IMR-90 (cell line): ENCODE measurements at regions not wholly inside any gene's neighbourhood (a gene's known extent, or its start where the extent isn't known, plus 50 kb on each side); places are given as distances from the start of the nearest gene placed in this dataset.

ENCODE experiments used
- ATAC-seq: fragments of 200-7000 bp; cut with Tn5 transposase; 2 replicates; pipeline ENCODE4 v1.9.1; 2020; ENCODE audit warnings: low read depth, mild to moderate bottlenecking, moderate library complexity
- BruUV-seq: library from RNA; stranded (reverse); fragments of 400-500 nt; replicated peaks from 2 replicates; lab custom pipeline; 2021; lab: Mats Ljungman, UMichigan
- CTCF ChIA-PET: fragments of 300-600 bp; formaldehyde crosslinking; extraction: SDS; loops from one replicate; lab custom pipeline; 2021; ENCODE audit warnings: antibody characterized with exemption; lab: Yijun Ruan, JAX
- POLR2A ChIA-PET: fragments of 300-600 bp; sonication (Branson Sonifier 250); formaldehyde crosslinking; loops from one replicate; lab custom pipeline; 2022; ENCODE audit warnings: antibody characterized with exemption; ENCODE audit not compliant: unreplicated experiment; lab: Charles Lee
- DNase-seq: peaks from one replicate; pipeline ENCODE4 v3.0.0; 2013
- H2AFZ ChIP-seq: replicated peaks from 2 replicates; pipeline ENCODE3; 2013; ENCODE audit warnings: low read length, mild to moderate bottlenecking; ENCODE audit not compliant: poor library complexity
- H2AK5ac ChIP-seq: 2 replicates; pipeline ENCODE4 v1.6.1; 2013; ENCODE audit warnings: low read depth, low read length, inconsistent platforms
- H2AK9ac ChIP-seq: replicated peaks from 2 replicates; pipeline ENCODE3; 2013; ENCODE audit warnings: mild to moderate bottlenecking, low read depth, low read length, moderate library complexity; ENCODE audit not compliant: poor library complexity
- H2BK120ac ChIP-seq: 2 replicates; pipeline ENCODE4 v1.6.1; 2013; ENCODE audit warnings: low read depth, low read length, inconsistent platforms
- H2BK15ac ChIP-seq: 3 replicates; pipeline ENCODE4 v1.6.1; 2013; ENCODE audit warnings: low read depth, low read length, inconsistent platforms
- H2BK20ac ChIP-seq: 2 replicates; pipeline ENCODE4 v1.6.1; 2013; ENCODE audit warnings: low read depth, mild to moderate bottlenecking, inconsistent platforms, low read length, moderate library complexity
- H2BK5ac ChIP-seq: 2 replicates; pipeline ENCODE4 v1.6.1; 2013; ENCODE audit warnings: mild to moderate bottlenecking, low read depth, low read length, inconsistent platforms; ENCODE audit not compliant: poor library complexity, severe bottlenecking
- H3K14ac ChIP-seq: replicated peaks from 2 replicates; pipeline ENCODE4 v1.6.1; 2013; ENCODE audit warnings: low read depth, low read length, inconsistent platforms
- H3K18ac ChIP-seq: 2 replicates; pipeline ENCODE4 v1.6.1; 2013; ENCODE audit warnings: low read depth, low read length, control low read depth
- H3K23ac ChIP-seq: 2 replicates; pipeline ENCODE4 v1.6.1; 2013; ENCODE audit warnings: low read depth, low read length, inconsistent platforms
- H3K27ac ChIP-seq: 2 replicates; pipeline ENCODE4 v1.5.1; 2013; ENCODE audit warnings: mild to moderate bottlenecking, control low read depth, low read length; ENCODE audit not compliant: insufficient read depth
- H3K27me3 ChIP-seq: 2 replicates; pipeline ENCODE4 v1.6.1; 2013; ENCODE audit warnings: low read length; ENCODE audit not compliant: control insufficient read depth, insufficient read depth
- H3K36me3 ChIP-seq: 2 replicates; pipeline ENCODE4 v1.6.1; 2013; ENCODE audit warnings: low read length, mixed read lengths; ENCODE audit not compliant: control insufficient read depth, insufficient read depth
- H3K4ac ChIP-seq: 2 replicates; pipeline ENCODE4 v1.6.1; 2013; ENCODE audit warnings: low read depth, low read length, inconsistent platforms
- H3K4me1 ChIP-seq: 2 replicates; pipeline ENCODE4 v1.6.1; 2013; ENCODE audit warnings: low read length, mixed read lengths; ENCODE audit not compliant: control insufficient read depth, insufficient read depth
- H3K4me2 ChIP-seq: 2 replicates; pipeline ENCODE4 v1.6.1; 2013; ENCODE audit warnings: low read depth, mild to moderate bottlenecking, control low read depth, low read length, moderate library complexity
- H3K4me3 ChIP-seq: 2 replicates; pipeline ENCODE4 v1.5.1; 2013; ENCODE audit warnings: low read depth, mild to moderate bottlenecking, control low read depth, low read length, moderate library complexity; ENCODE audit not compliant: insufficient read depth
- H3K56ac ChIP-seq: 2 replicates; pipeline ENCODE4 v1.6.1; 2013; ENCODE audit warnings: low read length, inconsistent platforms; ENCODE audit not compliant: insufficient read depth; ENCODE audit errors: extremely low read depth
- H3K79me1 ChIP-seq, 2 experiments: 2 replicates each; pipeline ENCODE4 v1.6.1; 2013; ENCODE audit warnings: low read length in 2 of 2, inconsistent platforms in 1 of 2, low read depth in 1 of 2
- H3K9ac ChIP-seq: 2 replicates; pipeline ENCODE4 v1.6.1; 2013; ENCODE audit warnings: low read depth, low read length, control low read depth
- H3K9me1 ChIP-seq: 2 replicates; pipeline ENCODE4 v1.6.1; 2013; ENCODE audit warnings: low read length, inconsistent platforms; ENCODE audit not compliant: insufficient read depth
- H3K9me3 ChIP-seq: 2 replicates; pipeline ENCODE4 v1.6.1; 2013; ENCODE audit warnings: low read length; ENCODE audit not compliant: control insufficient read depth, insufficient read depth
- H4K20me1 ChIP-seq: 2 replicates; pipeline ENCODE4 v1.6.1; 2013; ENCODE audit warnings: low read length, inconsistent platforms; ENCODE audit not compliant: insufficient read depth
- H4K5ac ChIP-seq: 2 replicates; pipeline ENCODE4 v1.6.1; 2013; ENCODE audit warnings: mild to moderate bottlenecking, low read depth, low read length, control low read depth
- H4K8ac ChIP-seq, 2 experiments: 2 replicates each; pipeline ENCODE4 v1.6.1; 2013; ENCODE audit warnings: low read depth in 2 of 2, low read length in 2 of 2, control low read depth in 1 of 2, inconsistent platforms in 1 of 2
- H4K91ac ChIP-seq: 2 replicates; pipeline ENCODE4 v1.6.1; 2013; ENCODE audit warnings: low read depth, low read length, inconsistent platforms; ENCODE audit not compliant: insufficient read depth
- BHLHE40 ChIP-seq: fragments of 150-350 bp; IDR thresholded peaks from 2 replicates; pipeline ENCODE4 v1.6.1; 2016; ENCODE audit warnings: mild to moderate bottlenecking, low read depth, low read length
- CEBPB ChIP-seq: IDR thresholded peaks from 2 replicates; pipeline ENCODE4 v1.6.1; 2012; ENCODE audit warnings: low read depth, low read length, improper control_type of control experiment
- CHD1 ChIP-seq: IDR thresholded peaks from 2 replicates; pipeline ENCODE4 v1.6.1; 2012; ENCODE audit warnings: low read depth, low read length, improper control_type of control experiment
- FOS ChIP-seq: fragments of 150-350 bp; IDR thresholded peaks from 2 replicates; pipeline ENCODE4 v1.6.1; 2016; ENCODE audit warnings: low read depth, low read length
- MAFK ChIP-seq: IDR thresholded peaks from 2 replicates; pipeline ENCODE4 v1.6.1; 2012; ENCODE audit warnings: low read depth, low read length, improper control_type of control experiment
- MAZ ChIP-seq: IDR thresholded peaks from 2 replicates; pipeline ENCODE4 v1.6.1; 2012; ENCODE audit warnings: low read depth, mild to moderate bottlenecking, low read length, improper control_type of control experiment, moderate library complexity, borderline replicate concordance
- MXI1 ChIP-seq: IDR thresholded peaks from 2 replicates; pipeline ENCODE4 v1.6.1; 2012; ENCODE audit warnings: low read depth, mild to moderate bottlenecking, low read length, moderate library complexity, borderline replicate concordance
- NFE2L2 ChIP-seq: fragments of 150-350 bp; IDR thresholded peaks from 2 replicates; pipeline ENCODE4 v1.6.1; 2016; ENCODE audit warnings: low read depth, mild to moderate bottlenecking, low read length
- POLR2A ChIP-seq: IDR thresholded peaks from 2 replicates; pipeline ENCODE4 v1.6.1; 2012; ENCODE audit warnings: mild to moderate bottlenecking, low read depth, low read length
- RAD21 ChIP-seq: IDR thresholded peaks from 2 replicates; pipeline ENCODE4 v1.6.1; 2012; ENCODE audit warnings: low read length, improper control_type of control experiment
- RCOR1 ChIP-seq: IDR thresholded peaks from 2 replicates; pipeline ENCODE4 v1.6.1; 2012; ENCODE audit warnings: mild to moderate bottlenecking, low read length, improper control_type of control experiment; ENCODE audit not compliant: insufficient replicate concordance
- RFX5 ChIP-seq: IDR thresholded peaks from 2 replicates; pipeline ENCODE4 v1.8.0; 2012; ENCODE audit warnings: low read depth, mild to moderate bottlenecking, low read length, moderate library complexity
- SMC3 ChIP-seq: fragments of 150-350 bp; IDR thresholded peaks from 2 replicates; pipeline ENCODE4 v1.6.1; 2016; ENCODE audit warnings: low read depth, mild to moderate bottlenecking, antibody characterized with exemption, low read length, moderate library complexity
- WGBS, 2 experiments: methylation state at CpG; one replicate each; pipeline versions ENCODE4 v1.1.5 to v1.1.7; 2013; ENCODE audit warnings: missing lambda C conversion rate in 2 of 2; ENCODE audit not compliant: insufficient read length in 1 of 2; ENCODE audit errors: extremely low coverage in 2 of 2; 5-methylcytosine and 5-hydroxymethylcytosine counted together
- dilution Hi-C: fragments of 300-500 bp; cut with HindIII; formaldehyde crosslinking; loops from one replicate; pipeline ENCODE4 v1.14.3; 2018; ENCODE audit warnings: low sequenced_read_pairs; ENCODE audit not compliant: unreplicated experiment
- in situ Hi-C: fragments of 300-500 bp; cut with MboI; formaldehyde crosslinking; loops from 3 replicates; pipeline ENCODE4 v1.14.3; 2019; ENCODE audit warnings: low sequenced_read_pairs, inconsistent platforms, mixed read lengths
- intact Hi-C: fragments of 100-400 bp; cut with micrococcal nuclease; formaldehyde crosslinking; loops from 2 replicates; pipeline ENCODE4 v1.10.0; 2022
- TF ChIP-seq, protein P1 (sequence below): conservative IDR thresholded peaks from 2 replicates; pipeline ENCODE4 v1.5.1; 2012; ENCODE audit warnings: mild to moderate bottlenecking, low read depth, low read length, improper control_type of control experiment
- TF ChIP-seq, protein P2 (sequence below): fragments of 150-350 bp; IDR thresholded peaks from 2 replicates; pipeline ENCODE4 v1.6.1; 2016; ENCODE audit warnings: low read depth, mild to moderate bottlenecking, low read length, moderate library complexity, borderline replicate concordance
- TF ChIP-seq, protein P3 (sequence below): fragments of 150-350 bp; IDR thresholded peaks from 2 replicates; pipeline ENCODE4 v1.6.1; 2017; ENCODE audit warnings: mild to moderate bottlenecking, antibody characterized with exemption, low read length, low read depth

- Histone ChIP-seq H3K4me1 (no peaks in the 10 kb centered on the region), H3K23ac (no peak overlapping the region), H4K91ac (no peak overlapping the region), H3K79me1 (no peaks in the 10 kb centered on the region), H3K4me3 (no peak overlapping the region), H2AK5ac (no peak overlapping the region), H3K9me3 (peaks cover 6% of the 10 kb centered on the region), H3K14ac (no peak overlapping the region), H3K18ac (no peak overlapping the region), H2BK15ac (no peak overlapping the region), H4K20me1 (no peaks in the 10 kb centered on the region), H2BK20ac (no peak overlapping the region), H2BK120ac (no peak overlapping the region), H3K27me3 (no peaks in the 10 kb centered on the region), H3K27ac (no peak overlapping the region), H3K9ac (no peak overlapping the region), H2AK9ac (no peak overlapping the region), H2BK5ac (no peak overlapping the region), H3K4ac (no peak overlapping the region), H4K5ac (no peak overlapping the region), H2AFZ (no peak overlapping the region), H3K4me2 (no peak overlapping the region), H3K36me3 (no peaks in the 10 kb centered on the region), H3K9me1 (no peaks in the 10 kb centered on the region), H4K8ac (no peak overlapping the region), H3K56ac (no peak overlapping the region)
- dilution Hi-C loops (no loop called here), in situ Hi-C loops (no loop called here), intact Hi-C loops (no loop called here)
- TF ChIP-seq MXI1: no peak
- no peak for TF ChIP-seq RAD21
- TF ChIP-seq MAZ: no peak
- no peak for TF ChIP-seq CEBPB
- TF ChIP-seq BHLHE40: no peak
- no peak for TF ChIP-seq FOS
- TF ChIP-seq SMC3: no peak
- TF ChIP-seq CHD1: no peak
- TF ChIP-seq, protein P1, sequence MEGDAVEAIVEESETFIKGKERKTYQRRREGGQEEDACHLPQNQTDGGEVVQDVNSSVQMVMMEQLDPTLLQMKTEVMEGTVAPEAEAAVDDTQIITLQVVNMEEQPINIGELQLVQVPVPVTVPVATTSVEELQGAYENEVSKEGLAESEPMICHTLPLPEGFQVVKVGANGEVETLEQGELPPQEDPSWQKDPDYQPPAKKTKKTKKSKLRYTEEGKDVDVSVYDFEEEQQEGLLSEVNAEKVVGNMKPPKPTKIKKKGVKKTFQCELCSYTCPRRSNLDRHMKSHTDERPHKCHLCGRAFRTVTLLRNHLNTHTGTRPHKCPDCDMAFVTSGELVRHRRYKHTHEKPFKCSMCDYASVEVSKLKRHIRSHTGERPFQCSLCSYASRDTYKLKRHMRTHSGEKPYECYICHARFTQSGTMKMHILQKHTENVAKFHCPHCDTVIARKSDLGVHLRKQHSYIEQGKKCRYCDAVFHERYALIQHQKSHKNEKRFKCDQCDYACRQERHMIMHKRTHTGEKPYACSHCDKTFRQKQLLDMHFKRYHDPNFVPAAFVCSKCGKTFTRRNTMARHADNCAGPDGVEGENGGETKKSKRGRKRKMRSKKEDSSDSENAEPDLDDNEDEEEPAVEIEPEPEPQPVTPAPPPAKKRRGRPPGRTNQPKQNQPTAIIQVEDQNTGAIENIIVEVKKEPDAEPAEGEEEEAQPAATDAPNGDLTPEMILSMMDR: no peak
- TF ChIP-seq POLR2A: no peak
- no peak for TF ChIP-seq NFE2L2
- TF ChIP-seq RFX5: no peak
- TF ChIP-seq RCOR1: no peak
- TF ChIP-seq, protein P2, sequence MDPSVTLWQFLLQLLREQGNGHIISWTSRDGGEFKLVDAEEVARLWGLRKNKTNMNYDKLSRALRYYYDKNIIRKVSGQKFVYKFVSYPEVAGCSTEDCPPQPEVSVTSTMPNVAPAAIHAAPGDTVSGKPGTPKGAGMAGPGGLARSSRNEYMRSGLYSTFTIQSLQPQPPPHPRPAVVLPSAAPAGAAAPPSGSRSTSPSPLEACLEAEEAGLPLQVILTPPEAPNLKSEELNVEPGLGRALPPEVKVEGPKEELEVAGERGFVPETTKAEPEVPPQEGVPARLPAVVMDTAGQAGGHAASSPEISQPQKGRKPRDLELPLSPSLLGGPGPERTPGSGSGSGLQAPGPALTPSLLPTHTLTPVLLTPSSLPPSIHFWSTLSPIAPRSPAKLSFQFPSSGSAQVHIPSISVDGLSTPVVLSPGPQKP: no peak
- TF ChIP-seq, protein P3, sequence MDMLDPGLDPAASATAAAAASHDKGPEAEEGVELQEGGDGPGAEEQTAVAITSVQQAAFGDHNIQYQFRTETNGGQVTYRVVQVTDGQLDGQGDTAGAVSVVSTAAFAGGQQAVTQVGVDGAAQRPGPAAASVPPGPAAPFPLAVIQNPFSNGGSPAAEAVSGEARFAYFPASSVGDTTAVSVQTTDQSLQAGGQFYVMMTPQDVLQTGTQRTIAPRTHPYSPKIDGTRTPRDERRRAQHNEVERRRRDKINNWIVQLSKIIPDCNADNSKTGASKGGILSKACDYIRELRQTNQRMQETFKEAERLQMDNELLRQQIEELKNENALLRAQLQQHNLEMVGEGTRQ: no peak
- TF ChIP-seq MAFK: no peak
- ChIA-PET CTCF (no interaction called here), POLR2A (no interaction called here)
- DNase-seq: no peak
- ATAC-seq: no peak
- WGBS, 2 experiments: 63% methylated on average over 2 of the region's 3 CpGs; no CpG with 5 or more reads in 1 of the 2 experiments
- no TSS peak for BruUV-seq
Observed at GRCh38 chr14:25677111-25677510, 627.2 kb upstream of the STXBP6 start.
